ENCODE measurements at regions not wholly inside any gene's neighbourhood (a gene's known extent, or its start where the extent isn't known, plus 50 kb on each side); places are given as distances from the start of the nearest gene placed in this dataset.

DNA sequence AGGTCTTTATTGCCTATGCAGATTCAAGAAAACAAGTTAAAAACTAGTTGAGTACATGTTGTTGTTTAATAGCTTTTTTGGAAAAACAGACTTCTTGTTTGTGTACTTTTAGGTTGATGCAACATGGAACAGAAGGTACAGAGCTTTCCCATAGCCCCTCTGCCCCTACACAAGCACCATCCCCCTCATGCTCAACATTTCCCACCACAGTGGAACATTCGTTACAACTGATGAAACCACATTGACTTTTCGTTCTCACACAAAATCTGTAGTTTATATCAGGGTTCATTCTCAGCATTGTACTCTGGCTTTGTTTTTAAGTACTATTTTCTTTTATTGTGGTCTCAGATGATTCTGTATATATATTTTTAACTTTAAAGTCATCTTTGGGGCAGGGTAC is 1054.6 kb downstream of the NTRK3 start:
- Histone ChIP-seq H3K4me1 (no peaks in the 10 kb centered on the region), H3K36me3 (no peaks in the 10 kb centered on the region), H3K9me3 (no peaks in the 10 kb centered on the region), H3K27me3 (no peaks in the 10 kb centered on the region), H3K27ac (replicated peaks in 1 of 4) (no peak overlapping the region), H3K4me3 (no peak overlapping the region)
- peak; percentile 24 for DNase-seq (ENCODE audit: extremely low spot score)
- TF ChIP-seq POLR2A (IDR thresholded peaks at IDR 0.05; ENCODE audit: low read depth) (no peak), EP300 (IDR thresholded peaks at IDR 0.05) (no peak), POLR2AphosphoS5 (IDR thresholded peaks at IDR 0.05) (no peak)
- TF ChIP-seq, protein P1, sequence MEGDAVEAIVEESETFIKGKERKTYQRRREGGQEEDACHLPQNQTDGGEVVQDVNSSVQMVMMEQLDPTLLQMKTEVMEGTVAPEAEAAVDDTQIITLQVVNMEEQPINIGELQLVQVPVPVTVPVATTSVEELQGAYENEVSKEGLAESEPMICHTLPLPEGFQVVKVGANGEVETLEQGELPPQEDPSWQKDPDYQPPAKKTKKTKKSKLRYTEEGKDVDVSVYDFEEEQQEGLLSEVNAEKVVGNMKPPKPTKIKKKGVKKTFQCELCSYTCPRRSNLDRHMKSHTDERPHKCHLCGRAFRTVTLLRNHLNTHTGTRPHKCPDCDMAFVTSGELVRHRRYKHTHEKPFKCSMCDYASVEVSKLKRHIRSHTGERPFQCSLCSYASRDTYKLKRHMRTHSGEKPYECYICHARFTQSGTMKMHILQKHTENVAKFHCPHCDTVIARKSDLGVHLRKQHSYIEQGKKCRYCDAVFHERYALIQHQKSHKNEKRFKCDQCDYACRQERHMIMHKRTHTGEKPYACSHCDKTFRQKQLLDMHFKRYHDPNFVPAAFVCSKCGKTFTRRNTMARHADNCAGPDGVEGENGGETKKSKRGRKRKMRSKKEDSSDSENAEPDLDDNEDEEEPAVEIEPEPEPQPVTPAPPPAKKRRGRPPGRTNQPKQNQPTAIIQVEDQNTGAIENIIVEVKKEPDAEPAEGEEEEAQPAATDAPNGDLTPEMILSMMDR (IDR thresholded peaks at IDR 0.05), result no peak
- WGBS, result 82% methylated on average over 2 of the region's 2 CpGs
- intact Hi-C loops (cut with DNase I), result no loop called here

DNA sequence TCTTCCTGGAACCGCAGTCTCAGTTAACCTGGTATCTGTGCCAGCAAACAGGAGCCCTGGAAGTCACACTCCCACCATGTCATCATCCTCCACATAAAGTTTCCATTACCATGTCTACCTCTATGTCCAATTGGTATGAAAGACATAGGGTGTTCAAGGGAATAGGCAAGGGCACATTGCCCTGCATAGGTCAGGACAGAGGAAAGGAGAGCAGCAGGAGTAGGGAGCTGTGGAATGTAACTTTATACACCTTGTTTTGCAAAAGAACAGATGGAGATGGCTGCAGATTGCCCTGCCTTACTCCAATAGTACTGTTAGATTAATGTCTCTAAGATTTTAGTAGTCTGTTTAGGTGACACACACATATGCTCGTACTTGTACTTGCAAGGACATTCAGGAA is 1056.4 kb downstream of the NTRK3 start:
- no peak overlapping the region for H3K27ac ChIP-seq (replicated peaks in 1 of 4)
- peak; percentile 66 for DNase-seq (ENCODE audit: extremely low spot score)
- WGBS, result 64% methylated on average over 2 of the region's 2 CpGs

DNA sequence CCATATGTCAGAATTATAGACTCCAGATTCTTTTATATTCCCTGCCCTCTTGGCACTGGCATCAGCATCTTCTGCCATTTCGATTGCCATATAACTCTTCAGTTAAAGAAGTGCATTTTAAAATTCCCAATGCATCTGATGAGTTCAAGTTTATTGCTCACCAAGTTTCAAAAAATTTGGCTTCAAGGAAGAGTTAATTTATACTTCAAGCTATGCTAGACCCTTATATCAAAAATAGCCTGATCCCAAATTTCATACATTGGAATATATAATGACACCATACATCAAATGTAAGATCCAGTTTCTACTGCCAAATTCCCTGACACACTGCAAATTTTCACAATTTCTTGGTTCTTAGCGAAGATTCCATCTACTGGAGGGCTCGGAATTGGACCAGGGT is 1058.6 kb downstream of the NTRK3 start:
- no peaks in the 10 kb centered on the region for H3K9me3 ChIP-seq
- 92% methylated on average over 3 of the region's 3 CpGs for WGBS
- H3K27me3 ChIP-seq, result no peaks in the 10 kb centered on the region
- H3K4me3 ChIP-seq, result no peak overlapping the region
- no peaks in the 10 kb centered on the region for H3K4me1 ChIP-seq
- H3K27ac ChIP-seq (replicated peaks in 1 of 4), result no peak overlapping the region
- no peak for TF ChIP-seq POLR2A (IDR thresholded peaks at IDR 0.05; ENCODE audit: low read depth)
- intact Hi-C loops (cut with DNase I), result no loop called here
- H3K36me3 ChIP-seq, result no peaks in the 10 kb centered on the region
- DNase-seq (ENCODE audit: extremely low spot score), result no peak

More for the DNA sequence above, 1056.4 kb downstream of the NTRK3 start:
- Histone ChIP-seq H3K4me1 (no peaks in the 10 kb centered on the region), H3K36me3 (no peaks in the 10 kb centered on the region), H3K4me3 (no peak overlapping the region), H3K9me3 (no peaks in the 10 kb centered on the region), H3K27me3 (no peaks in the 10 kb centered on the region)
- TF ChIP-seq EP300 (IDR thresholded peaks at IDR 0.05), result no peak
- no peak for TF ChIP-seq POLR2A (IDR thresholded peaks at IDR 0.05; ENCODE audit: low read depth)
- TF ChIP-seq, protein P1 (IDR thresholded peaks at IDR 0.05), result no peak
- TF ChIP-seq POLR2AphosphoS5 (IDR thresholded peaks at IDR 0.05), result no peak
- intact Hi-C loops (cut with DNase I), result no loop called here

DNA sequence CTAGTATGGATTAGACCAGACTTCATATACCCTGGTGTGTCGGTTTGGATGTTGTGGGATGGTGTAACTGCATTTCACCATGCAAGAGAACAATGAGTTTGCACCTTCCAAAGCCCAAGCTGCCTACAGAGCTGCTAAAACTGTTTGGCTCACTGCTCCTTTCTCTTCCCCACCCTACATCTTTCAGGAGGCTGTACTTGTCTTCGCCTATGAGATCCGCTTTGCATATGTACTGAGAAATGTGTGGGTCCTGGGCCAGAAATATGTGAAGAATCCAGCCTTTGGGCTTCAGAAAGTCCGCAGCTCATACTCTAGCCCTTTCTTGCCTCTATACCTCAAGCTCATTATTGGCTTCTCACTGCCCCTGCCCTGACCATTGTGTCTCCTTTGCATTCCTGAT is 1060.0 kb downstream of the NTRK3 start:
- 81% methylated on average over 4 of the region's 4 CpGs for WGBS
- no peaks in the 10 kb centered on the region for H3K4me1 ChIP-seq
- intact Hi-C loops (cut with DNase I), result no loop called here
- DNase-seq (ENCODE audit: extremely low spot score), result no peak
- no peaks in the 10 kb centered on the region for H3K36me3 ChIP-seq
- no peaks in the 10 kb centered on the region for H3K9me3 ChIP-seq
- TF ChIP-seq, protein P1 (IDR thresholded peaks at IDR 0.05), result no peak
- TF ChIP-seq POLR2A (IDR thresholded peaks at IDR 0.05; ENCODE audit: low read depth) (no peak), EP300 (IDR thresholded peaks at IDR 0.05) (no peak), POLR2AphosphoS5 (IDR thresholded peaks at IDR 0.05) (no peak)
- H3K27ac ChIP-seq (replicated peaks in 1 of 4), result no peak overlapping the region
- H3K27me3 ChIP-seq, result no peaks in the 10 kb centered on the region
- no peak overlapping the region for H3K4me3 ChIP-seq

DNA sequence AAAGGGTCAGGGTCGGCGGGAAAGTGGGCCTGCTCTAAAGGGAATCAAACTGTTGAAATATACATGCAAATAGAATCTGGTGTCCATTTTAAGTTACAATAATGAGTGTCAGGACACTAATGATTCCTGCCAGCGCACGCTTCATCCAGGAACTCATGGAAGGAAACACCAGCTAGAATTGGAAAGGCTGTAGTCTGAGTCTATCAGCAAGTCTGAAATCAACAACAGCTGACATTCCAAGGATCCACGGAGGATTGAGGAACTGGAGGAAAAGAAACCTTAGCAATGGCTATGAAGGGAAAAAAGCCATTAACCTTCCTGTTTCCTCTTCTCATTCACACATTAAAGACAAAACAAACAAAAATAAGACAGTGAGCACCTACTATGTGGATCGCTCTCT is 1063.1 kb downstream of the NTRK3 start:
- Histone ChIP-seq H3K27me3 (no peaks in the 10 kb centered on the region), H3K4me1 (no peaks in the 10 kb centered on the region), H3K9me3 (no peaks in the 10 kb centered on the region), H3K4me3 (no peak overlapping the region), H3K36me3 (no peaks in the 10 kb centered on the region), H3K27ac (replicated peaks in 1 of 4) (no peak overlapping the region)
- DNase-seq (ENCODE audit: extremely low spot score), result no peak
- TF ChIP-seq, protein P1 (IDR thresholded peaks at IDR 0.05), result no peak
- TF ChIP-seq POLR2A (IDR thresholded peaks at IDR 0.05; ENCODE audit: low read depth) (no peak), EP300 (IDR thresholded peaks at IDR 0.05) (no peak), POLR2AphosphoS5 (IDR thresholded peaks at IDR 0.05) (no peak)
- intact Hi-C loops (cut with DNase I), result no loop called here
- 76% methylated on average over 6 of the region's 6 CpGs for WGBS
